GDM1 (cell line): ENCODE measurements at regions not wholly inside any gene's neighbourhood (a gene's known extent, or its start where the extent isn't known, plus 50 kb on each side); places are given as distances from the start of the nearest gene placed in this dataset.
"Not testable (repeated sequence)": the region's sequence is repeated elsewhere in the genome, so short reads cannot be mapped to it uniquely, and the experiment has no call there.

Experiments used
- DNase-seq: peaks from one replicate; lab custom pipeline; 2025; lab: John Stamatoyannopoulos, UW

- no peak for DNase-seq
Measured at GRCh38 chrX:20715176-20715575, 448.5 kb upstream of the RPS6KA3 start.

GRCh38 chrX:20712811-20713210 is 446.1 kb upstream of the RPS6KA3 start:
- no peak for DNase-seq

- no peak for DNase-seq
Measured at GRCh38 chrX:20711366-20711765, 444.7 kb upstream of the RPS6KA3 start.

- no peak for DNase-seq
Measured at GRCh38 chrX:20693078-20693477, 426.4 kb upstream of the RPS6KA3 start.

- DNase-seq: no peak
Measured at GRCh38 chrX:20686256-20686655, 419.5 kb upstream of the RPS6KA3 start.

- DNase-seq: no peak
Measured at GRCh38 chrX:20685652-20686051, 418.9 kb upstream of the RPS6KA3 start.

GRCh38 chrX:20681683-20682082 is 415.0 kb upstream of the RPS6KA3 start:
- DNase-seq: no peak

- DNase-seq: no peak
Measured at GRCh38 chrX:20680998-20681397, 414.3 kb upstream of the RPS6KA3 start.

GRCh38 chrX:20672476-20672875 is 405.8 kb upstream of the RPS6KA3 start:
- DNase-seq: no peak

GRCh38 chrX:20671746-20672145 is 405.0 kb upstream of the RPS6KA3 start:
- not testable (repeated sequence) for DNase-seq

- no peak for DNase-seq
Measured at GRCh38 chrX:20670611-20671010, 403.9 kb upstream of the RPS6KA3 start.

- DNase-seq: no peak
Measured at GRCh38 chrX:20668550-20668949, 401.8 kb upstream of the RPS6KA3 start.

GRCh38 chrX:20666331-20666730 is 399.6 kb upstream of the RPS6KA3 start:
- no peak for DNase-seq

- DNase-seq: no peak
Measured at GRCh38 chrX:20665481-20665880, 398.8 kb upstream of the RPS6KA3 start.

GRCh38 chrX:20664774-20665173 is 398.1 kb upstream of the RPS6KA3 start:
- DNase-seq: no peak

GRCh38 chrX:20664131-20664530 is 397.4 kb upstream of the RPS6KA3 start:
- DNase-seq: no peak

GRCh38 chrX:20663336-20663735 is 396.6 kb upstream of the RPS6KA3 start:
- no peak for DNase-seq

GRCh38 chrX:20656721-20657120 is 390.0 kb upstream of the RPS6KA3 start:
- no peak for DNase-seq

GRCh38 chrX:20654596-20655106 is 387.9 kb upstream of the RPS6KA3 start:
- no peak for DNase-seq

GRCh38 chrX:20653070-20653469 is 386.4 kb upstream of the RPS6KA3 start:
- DNase-seq: no peak

GRCh38 chrX:20641954-20642353 is 375.2 kb upstream of the RPS6KA3 start:
- no peak for DNase-seq

- DNase-seq: no peak
Measured at GRCh38 chrX:20639115-20639514, 372.4 kb upstream of the RPS6KA3 start.

GRCh38 chrX:20637351-20637750 is 370.6 kb upstream of the RPS6KA3 start:
- DNase-seq: no peak

GRCh38 chrX:20633451-20633850 is 366.7 kb upstream of the RPS6KA3 start:
- no peak for DNase-seq

- DNase-seq: no peak
Measured at GRCh38 chrX:20623448-20623847, 356.7 kb upstream of the RPS6KA3 start.
